ENCODE measurements at regions not wholly inside any gene's neighbourhood (a gene's known extent, or its start where the extent isn't known, plus 50 kb on each side); places are given as distances from the start of the nearest gene placed in this dataset.
"Not testable (repeated sequence)": the region's sequence is repeated elsewhere in the genome, so short reads cannot be mapped to it uniquely, and the experiment has no call there.

DNA sequence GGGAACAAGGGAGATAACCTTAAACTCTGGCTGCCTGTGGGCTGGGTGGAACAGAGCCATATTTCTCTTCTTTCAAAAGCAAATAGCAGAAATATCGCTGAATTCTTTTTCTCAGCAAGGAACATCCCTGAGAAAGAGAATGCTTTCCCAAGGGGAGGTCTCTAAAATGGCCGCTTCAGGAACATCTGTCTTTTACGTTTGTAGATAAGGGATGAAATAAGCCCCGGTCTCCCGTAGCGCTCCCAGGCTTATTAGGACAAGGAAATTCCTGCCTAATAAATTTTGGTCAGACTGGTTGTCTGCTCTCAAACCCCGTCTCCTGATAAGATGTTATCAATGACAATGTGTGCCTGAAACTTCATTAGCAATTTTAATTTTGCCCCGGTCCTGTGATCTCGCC, 340.6 kb upstream of the IGFBP3 start:
- not testable (repeated sequence) for H3K4me1 Mint-ChIP-seq

DNA sequence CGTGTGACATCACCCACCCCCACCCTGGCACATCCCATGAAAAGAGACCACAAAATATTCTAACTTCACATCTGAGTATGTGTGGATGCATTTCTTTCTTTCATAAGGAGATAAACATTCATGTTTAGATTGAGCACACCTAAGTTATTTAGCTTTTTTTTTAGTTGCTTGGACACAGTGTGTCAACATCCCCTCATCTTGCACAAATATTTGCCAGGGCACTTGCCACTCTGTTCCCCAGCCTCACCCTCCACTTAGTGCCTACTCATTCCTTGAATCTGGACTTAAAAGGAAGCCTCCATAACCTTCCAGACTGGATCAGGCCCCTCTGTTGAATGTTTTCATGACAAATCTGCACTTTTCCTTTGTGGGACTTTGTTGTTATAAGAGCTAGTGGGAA, 338.9 kb upstream of the IGFBP3 start:
- peaks cover 0 to 29% (median 5%) of the 10 kb centered on the region in 7 donors for H3K9me3 Mint-ChIP-seq
- H3K36me3 Mint-ChIP-seq = no peaks in the 10 kb centered on the region
- ATAC-seq (ENCODE audit: low read depth in 2 of 2) (no peak), DNase-seq (no peak)
- H3K4me1 Mint-ChIP-seq = no peaks in the 10 kb centered on the region
- H3K4me3 Mint-ChIP-seq = no peak overlapping the region
- Histone ChIP-seq H3K4me1 (ENCODE audit: control insufficient read depth, insufficient read depth, low read length, poor library complexity, severe bottlenecking) (no peaks in the 10 kb centered on the region), H3K27ac (ENCODE audit: insufficient read depth, low read length, poor library complexity, severe bottlenecking) (no peak overlapping the region), H3K4me3 (ENCODE audit: low read depth, low read length) (no peak overlapping the region), H3K36me3 (ENCODE audit: control insufficient read depth, insufficient read depth, low read length) (no peaks in the 10 kb centered on the region), H3K9me3 (ENCODE audit: control insufficient read depth in 2 of 2, low read length in 2 of 2) (peaks cover 0 to 10% of the 10 kb centered on the region in 2 experiments), H3K27me3 (ENCODE audit: control insufficient read depth, insufficient read depth, low read length) (no peaks in the 10 kb centered on the region)
- no peaks in the 10 kb centered on the region for H3K27me3 Mint-ChIP-seq
- no peak overlapping the region for H3K27ac Mint-ChIP-seq

More for the DNA sequence above, 340.6 kb upstream of the IGFBP3 start:
- H3K4me3 Mint-ChIP-seq; H3K27ac ChIP-seq (ENCODE audit: insufficient read depth, low read length, poor library complexity, severe bottlenecking); H3K27me3 ChIP-seq (ENCODE audit: control insufficient read depth, insufficient read depth, low read length); H3K4me3 ChIP-seq (ENCODE audit: low read depth, low read length); H3K27ac Mint-ChIP-seq; DNase-seq; H3K36me3 ChIP-seq (ENCODE audit: control insufficient read depth, insufficient read depth, low read length); H3K36me3 Mint-ChIP-seq; ATAC-seq (ENCODE audit: low read depth in 2 of 2); H3K4me1 ChIP-seq (ENCODE audit: control insufficient read depth, insufficient read depth, low read length, poor library complexity, severe bottlenecking); H3K27me3 Mint-ChIP-seq: not testable (repeated sequence)
- H3K9me3 ChIP-seq (ENCODE audit: control insufficient read depth in 2 of 2, low read length in 2 of 2) = peaks cover 0 to 10% of the 10 kb centered on the region in 2 experiments
- H3K9me3 Mint-ChIP-seq = peaks cover 0 to 29% (median 7%) of the 10 kb centered on the region in 7 donors

DNA sequence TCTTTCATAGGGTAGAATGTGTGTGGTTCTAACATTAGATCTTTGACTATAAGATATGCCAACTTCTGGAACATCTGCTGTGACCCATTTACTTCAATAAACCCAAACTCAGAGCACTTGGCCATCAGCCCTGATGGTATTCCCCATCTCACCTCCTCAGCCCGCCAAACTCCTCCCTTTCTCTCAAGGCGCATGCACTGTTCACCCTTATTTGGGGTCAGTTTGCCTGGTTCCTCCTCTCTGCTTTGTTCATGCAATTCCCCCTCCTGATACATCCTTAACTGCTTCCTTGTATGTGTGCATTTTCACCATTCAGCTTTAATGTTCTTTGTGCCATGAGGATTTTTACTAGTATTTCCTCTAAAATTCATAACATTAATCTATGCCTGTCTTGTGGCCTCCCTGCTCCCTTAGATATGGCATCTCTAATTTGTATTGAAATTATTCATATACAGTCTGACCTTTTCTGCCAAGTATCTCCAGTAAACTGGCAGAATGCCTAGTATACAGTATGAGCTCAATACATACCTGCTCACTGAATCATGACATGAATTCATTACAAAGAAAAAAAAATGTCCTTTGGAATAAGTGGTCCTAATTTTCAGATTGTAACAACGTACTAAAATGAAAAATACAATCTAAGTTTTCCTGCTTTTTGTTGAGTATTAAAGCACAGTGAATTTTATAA, 336.8 kb upstream of the IGFBP3 start:
- H3K4me1 Mint-ChIP-seq = no peaks in the 10 kb centered on the region

DNA sequence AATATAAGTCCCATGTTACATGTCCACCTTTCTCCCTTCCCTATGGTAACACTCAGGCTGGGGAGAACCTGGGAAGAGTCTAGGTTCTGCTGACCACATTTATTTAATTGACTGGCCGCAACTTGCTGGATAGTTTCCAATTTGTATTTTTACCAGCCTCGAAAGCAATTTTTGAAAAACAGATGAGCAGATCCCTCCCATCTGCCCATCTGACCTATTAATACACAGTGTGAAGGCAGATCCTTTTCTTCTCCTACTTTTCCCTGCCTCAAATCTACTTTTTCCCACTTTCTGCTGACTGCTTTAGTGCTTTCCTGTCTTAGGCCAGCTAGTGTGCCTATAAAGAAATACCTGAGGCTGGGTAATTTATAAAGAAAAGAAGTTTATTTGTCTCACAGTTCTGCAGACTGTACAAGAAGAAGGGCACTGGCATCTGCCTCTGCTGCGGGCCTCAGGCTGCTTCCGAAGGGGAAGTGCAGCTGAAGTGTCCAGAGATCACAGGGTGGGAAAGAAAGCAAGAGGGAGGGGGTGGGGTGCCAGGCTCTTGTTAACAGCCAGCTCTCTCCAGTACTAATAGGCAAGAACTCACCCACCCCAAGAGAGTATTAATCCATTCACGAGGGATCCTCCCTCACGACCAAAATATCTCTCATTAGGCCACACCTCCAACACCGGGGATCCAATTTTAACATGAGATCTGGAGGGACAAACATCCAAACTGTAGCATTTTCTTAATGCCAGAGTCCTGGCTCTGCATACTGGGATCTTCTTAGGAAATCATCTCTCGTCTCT, 336.0 kb upstream of the IGFBP3 start:
- H3K9me3 Mint-ChIP-seq = peaks cover 0 to 24% (median 3%) of the 10 kb centered on the region in 7 donors
- H3K4me3 ChIP-seq (ENCODE audit: low read depth, low read length) = no peak overlapping the region
- H3K4me1 ChIP-seq (ENCODE audit: control insufficient read depth, insufficient read depth, low read length, poor library complexity, severe bottlenecking) = no peaks in the 10 kb centered on the region
- H3K27me3 Mint-ChIP-seq = no peaks in the 10 kb centered on the region
- no peaks in the 10 kb centered on the region for H3K27me3 ChIP-seq (ENCODE audit: control insufficient read depth, insufficient read depth, low read length)
- no peak overlapping the region for H3K4me3 Mint-ChIP-seq
- H3K36me3 Mint-ChIP-seq = no peaks in the 10 kb centered on the region
- DNase-seq = no peak
- ATAC-seq (ENCODE audit: low read depth in 2 of 2) = no peak
- H3K4me1 Mint-ChIP-seq = no peaks in the 10 kb centered on the region
- H3K9me3 ChIP-seq (ENCODE audit: control insufficient read depth in 2 of 2, low read length in 2 of 2) = peaks cover 0 to 10% of the 10 kb centered on the region in 2 experiments
- H3K36me3 ChIP-seq (ENCODE audit: control insufficient read depth, insufficient read depth, low read length) = no peaks in the 10 kb centered on the region
- H3K27ac ChIP-seq (ENCODE audit: insufficient read depth, low read length, poor library complexity, severe bottlenecking) = no peak overlapping the region
- no peak overlapping the region for H3K27ac Mint-ChIP-seq

More for the DNA sequence above, 336.8 kb upstream of the IGFBP3 start:
- no peaks in the 10 kb centered on the region for H3K36me3 ChIP-seq (ENCODE audit: control insufficient read depth, insufficient read depth, low read length)
- no peaks in the 10 kb centered on the region for H3K27me3 ChIP-seq (ENCODE audit: control insufficient read depth, insufficient read depth, low read length)
- no peak overlapping the region for H3K4me3 Mint-ChIP-seq
- H3K4me1 ChIP-seq (ENCODE audit: control insufficient read depth, insufficient read depth, low read length, poor library complexity, severe bottlenecking) = no peaks in the 10 kb centered on the region
- H3K27me3 Mint-ChIP-seq = no peaks in the 10 kb centered on the region
- H3K36me3 Mint-ChIP-seq = no peaks in the 10 kb centered on the region
- ATAC-seq (ENCODE audit: low read depth in 2 of 2) (no peak), DNase-seq (no peak)
- H3K9me3 Mint-ChIP-seq = peaks cover 0 to 26% (median 3%) of the 10 kb centered on the region in 7 donors
- peaks cover 0 to 10% of the 10 kb centered on the region in 2 experiments for H3K9me3 ChIP-seq (ENCODE audit: control insufficient read depth in 2 of 2, low read length in 2 of 2)
- H3K27ac Mint-ChIP-seq = no peak overlapping the region
- no peak overlapping the region for H3K4me3 ChIP-seq (ENCODE audit: low read depth, low read length)
- no peak overlapping the region for H3K27ac ChIP-seq (ENCODE audit: insufficient read depth, low read length, poor library complexity, severe bottlenecking)

DNA sequence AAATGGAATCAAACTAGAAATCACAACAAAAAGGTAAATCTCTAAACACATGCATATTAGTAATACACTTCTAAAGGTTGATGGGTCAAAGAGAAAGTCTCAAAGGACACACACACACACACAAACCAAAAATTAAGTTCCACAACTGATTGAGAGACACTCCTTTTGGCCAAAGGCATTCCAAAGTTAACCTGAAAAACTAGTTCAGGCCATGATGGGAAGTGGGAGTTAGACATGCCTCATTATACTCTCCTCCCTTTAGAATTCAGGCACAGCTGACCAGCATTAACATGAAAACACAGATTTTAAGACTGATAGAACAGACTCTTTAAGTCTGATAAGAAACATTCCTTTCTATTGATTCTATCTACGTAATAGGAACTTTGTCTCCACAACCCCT, 332.4 kb upstream of the IGFBP3 start:
- peaks cover 0 to 11% (median 3%) of the 10 kb centered on the region in 7 donors for H3K9me3 Mint-ChIP-seq
- H3K4me1 ChIP-seq (ENCODE audit: control insufficient read depth, insufficient read depth, low read length, poor library complexity, severe bottlenecking) = no peaks in the 10 kb centered on the region
- H3K36me3 Mint-ChIP-seq = no peaks in the 10 kb centered on the region
- H3K27me3 ChIP-seq (ENCODE audit: control insufficient read depth, insufficient read depth, low read length) = no peaks in the 10 kb centered on the region
- H3K4me1 Mint-ChIP-seq = no peaks in the 10 kb centered on the region
- no peaks in the 10 kb centered on the region for H3K36me3 ChIP-seq (ENCODE audit: control insufficient read depth, insufficient read depth, low read length)
- no peak overlapping the region for H3K27ac Mint-ChIP-seq
- no peaks in the 10 kb centered on the region for H3K27me3 Mint-ChIP-seq
- no peak overlapping the region for H3K27ac ChIP-seq (ENCODE audit: insufficient read depth, low read length, poor library complexity, severe bottlenecking)
- DNase-seq (no peak), ATAC-seq (ENCODE audit: low read depth in 2 of 2) (no peak)
- no peak overlapping the region for H3K4me3 ChIP-seq (ENCODE audit: low read depth, low read length)
- no peak overlapping the region for H3K4me3 Mint-ChIP-seq
- H3K9me3 ChIP-seq (ENCODE audit: control insufficient read depth in 2 of 2, low read length in 2 of 2) = no peaks in the 10 kb centered on the region

DNA sequence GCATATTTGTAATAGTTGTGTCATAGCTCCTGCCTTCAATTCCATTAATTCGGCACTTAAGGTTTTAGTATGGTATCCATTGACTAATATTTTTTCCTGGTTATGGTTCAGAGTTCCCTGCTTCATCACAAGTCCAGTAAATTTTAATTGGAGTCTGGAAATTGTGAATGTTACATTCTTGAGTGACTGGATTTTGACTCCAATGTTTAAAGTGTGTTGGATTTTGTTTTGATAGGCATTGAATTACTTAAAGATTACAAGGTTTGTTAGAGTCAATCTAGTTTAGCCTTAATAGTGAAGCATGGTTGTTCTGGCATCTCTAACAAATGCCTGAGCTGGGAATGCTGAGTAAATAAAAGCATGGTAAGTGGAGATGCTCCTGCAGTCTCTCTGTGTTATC, 326.6 kb upstream of the IGFBP3 start:
- Mint-ChIP-seq H3K4me3 (no peak overlapping the region), H3K27me3 (no peaks in the 10 kb centered on the region), H3K27ac (no peak overlapping the region), H3K9me3 (peaks cover 0 to 12% (median 5%) of the 10 kb centered on the region in 7 donors), H3K4me1 (no peaks in the 10 kb centered on the region), H3K36me3 (no peaks in the 10 kb centered on the region)
- Histone ChIP-seq H3K27ac (ENCODE audit: insufficient read depth, low read length, poor library complexity, severe bottlenecking) (no peak overlapping the region), H3K4me3 (ENCODE audit: low read depth, low read length) (no peak overlapping the region), H3K9me3 (ENCODE audit: control insufficient read depth in 2 of 2, low read length in 2 of 2) (no peaks in the 10 kb centered on the region), H3K4me1 (ENCODE audit: control insufficient read depth, insufficient read depth, low read length, poor library complexity, severe bottlenecking) (no peaks in the 10 kb centered on the region), H3K36me3 (ENCODE audit: control insufficient read depth, insufficient read depth, low read length) (no peaks in the 10 kb centered on the region), H3K27me3 (ENCODE audit: control insufficient read depth, insufficient read depth, low read length) (no peaks in the 10 kb centered on the region)
- no peak for ATAC-seq (ENCODE audit: low read depth in 2 of 2)
- no peak for DNase-seq

DNA sequence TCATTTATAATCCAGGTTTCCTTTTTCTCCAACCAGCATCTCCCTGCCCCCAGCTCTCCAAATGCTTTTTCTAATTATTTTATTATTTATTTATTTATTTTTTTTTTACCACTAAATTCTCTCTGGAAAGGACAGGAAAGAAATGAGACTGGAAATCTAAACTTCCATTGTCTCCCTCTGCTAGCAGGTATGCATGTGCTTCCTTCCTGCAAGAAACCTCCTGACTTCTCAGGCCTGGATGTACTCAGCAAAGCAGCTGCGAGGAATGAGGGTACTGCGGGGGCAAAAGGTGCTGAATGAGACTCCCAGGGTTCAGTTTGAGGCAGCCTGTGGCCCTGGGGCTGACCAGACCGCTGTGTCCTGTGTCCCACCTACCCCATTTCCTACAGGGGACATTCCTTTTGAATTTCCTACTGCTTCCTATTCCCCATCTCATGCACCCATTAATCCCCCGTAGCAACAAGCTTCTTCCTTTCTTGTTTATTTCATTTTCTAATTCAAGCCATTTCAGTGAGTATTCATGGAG, 324.6 kb upstream of the IGFBP3 start:
- Mint-ChIP-seq H3K4me3 (no peak overlapping the region), H3K36me3 (no peaks in the 10 kb centered on the region), H3K9me3 (peaks cover 0 to 10% (median 6%) of the 10 kb centered on the region in 7 donors), H3K4me1 (no peaks in the 10 kb centered on the region), H3K27me3 (no peaks in the 10 kb centered on the region), H3K27ac (no peak overlapping the region)
- H3K9me3 ChIP-seq (ENCODE audit: control insufficient read depth in 2 of 2, low read length in 2 of 2) = no peaks in the 10 kb centered on the region
- no peaks in the 10 kb centered on the region for H3K27me3 ChIP-seq (ENCODE audit: control insufficient read depth, insufficient read depth, low read length)
- no peaks in the 10 kb centered on the region for H3K36me3 ChIP-seq (ENCODE audit: control insufficient read depth, insufficient read depth, low read length)
- no peaks in the 10 kb centered on the region for H3K4me1 ChIP-seq (ENCODE audit: control insufficient read depth, insufficient read depth, low read length, poor library complexity, severe bottlenecking)
- H3K4me3 ChIP-seq (ENCODE audit: low read depth, low read length) = no peak overlapping the region
- no peak overlapping the region for H3K27ac ChIP-seq (ENCODE audit: insufficient read depth, low read length, poor library complexity, severe bottlenecking)
- DNase-seq (no peak), ATAC-seq (ENCODE audit: low read depth in 2 of 2) (no peak)
